GM23338 (cell line): ENCODE measurements at regions not wholly inside any gene's neighbourhood (a gene's known extent, or its start where the extent isn't known, plus 50 kb on each side); places are given as distances from the start of the nearest gene placed in this dataset.

Source experiments
- ATAC-seq: fragments of 200-7000 bp; cut with Tn5 transposase; 3 replicates; pipeline ENCODE4 v1.9.1; 2020
- DNase-seq: peaks from one replicate; pipeline ENCODE4 v3.0.0-alpha.2; 2015; ENCODE audit warnings: low spot score
- H2AFZ ChIP-seq: fragments of 200-600 bp; sonication (generic); 2 replicates; pipeline ENCODE4 v1.8.0; 2016; ENCODE audit warnings: antibody characterized with exemption, mild to moderate bottlenecking, moderate library complexity
- H3F3A ChIP-seq: fragments of 200-600 bp; sonication (generic); replicated peaks from 2 replicates; pipeline ENCODE4 v1.8.0; 2017; ENCODE audit warnings: antibody characterized with exemption, mixed run types, low read depth
- H3K27ac ChIP-seq: fragments of 200-600 bp; sonication (generic); 2 replicates; pipeline ENCODE4 v1.6.1; 2016; ENCODE audit warnings: low read depth
- H3K27me3 ChIP-seq: fragments of 200-600 bp; sonication (generic); 2 replicates; pipeline ENCODE4 v1.8.0; 2016; ENCODE audit warnings: mild to moderate bottlenecking, mixed run types, moderate library complexity; ENCODE audit not compliant: insufficient read depth
- H3K36me3 ChIP-seq: fragments of 200-600 bp; sonication (generic); 2 replicates; pipeline ENCODE4 v1.8.0; 2016; ENCODE audit warnings: mild to moderate bottlenecking; ENCODE audit not compliant: insufficient read depth
- H3K4me1 ChIP-seq: fragments of 200-600 bp; sonication (generic); 2 replicates; pipeline ENCODE4 v1.8.0; 2016; ENCODE audit warnings: mild to moderate bottlenecking, moderate library complexity; ENCODE audit not compliant: insufficient read depth
- H3K4me2 ChIP-seq: fragments of 200-600 bp; sonication (generic); 2 replicates; pipeline ENCODE4 v1.7.1; 2017; ENCODE audit warnings: mixed run types
- H3K4me3 ChIP-seq: fragments of 200-600 bp; sonication (generic); 2 replicates; pipeline ENCODE4 v1.6.1; 2016; ENCODE audit warnings: mixed run types
- H3K79me2 ChIP-seq: fragments of 200-600 bp; sonication (generic); replicated peaks from 2 replicates; pipeline ENCODE4 v1.8.0; 2017; ENCODE audit warnings: mild to moderate bottlenecking; ENCODE audit not compliant: insufficient read depth
- H3K9me2 ChIP-seq: fragments of 200-600 bp; sonication (generic); 2 replicates; pipeline ENCODE4 v1.8.0; 2017; ENCODE audit not compliant: insufficient read depth
- H4K20me1 ChIP-seq: fragments of 200-600 bp; sonication (generic); replicated peaks from 2 replicates; pipeline ENCODE4 v1.8.0; 2017; ENCODE audit warnings: mild to moderate bottlenecking; ENCODE audit not compliant: insufficient read depth
- H3K27ac Mint-ChIP-seq: 2 replicates; pipeline ENCODE4 v1.8.0; 2020; ENCODE audit warnings: inconsistent platforms, mild to moderate bottlenecking, moderate library complexity, mixed read lengths
- H3K27me3 Mint-ChIP-seq: 3 replicates; pipeline ENCODE4 v1.8.0; 2022; ENCODE audit warnings: low read depth, mild to moderate bottlenecking, moderate library complexity, mixed read lengths, inconsistent platforms; ENCODE audit not compliant: insufficient read depth, poor library complexity
- H3K36me3 Mint-ChIP-seq: 3 replicates; pipeline ENCODE4 v1.8.0; 2021; ENCODE audit warnings: low read depth, mild to moderate bottlenecking, inconsistent platforms, moderate library complexity, mixed read lengths
- H3K4me1 Mint-ChIP-seq: 3 replicates; pipeline ENCODE4 v1.8.0; 2020; ENCODE audit warnings: mild to moderate bottlenecking, inconsistent platforms, mixed read lengths
- H3K4me3 Mint-ChIP-seq: 3 replicates; pipeline ENCODE4 v1.8.0; 2021; ENCODE audit warnings: moderate library complexity, mild to moderate bottlenecking, inconsistent platforms, mixed read lengths
- H3K9me3 Mint-ChIP-seq: 3 replicates; pipeline ENCODE4 v1.8.0; 2020; ENCODE audit warnings: moderate library complexity, mild to moderate bottlenecking, inconsistent platforms, mixed read lengths
- CREB1 ChIP-seq: fragments of 250-450 bp; sonication (Bioruptor Pico); IDR thresholded peaks from 2 replicates; pipeline ENCODE4 v1.5.0; 2020; ENCODE audit warnings: low read depth, mild to moderate bottlenecking, moderate library complexity
- EZH2 ChIP-seq: fragments of 200-600 bp; sonication (generic); IDR thresholded peaks from one replicate; pipeline ENCODE4 v1.8.0; 2017; ENCODE audit warnings: antibody characterized with exemption, mild to moderate bottlenecking, low read depth; ENCODE audit not compliant: unreplicated experiment
- EZH2phosphoT487 ChIP-seq: fragments of 200-600 bp; sonication (generic); IDR thresholded peaks from one replicate; pipeline ENCODE4 v1.8.1; 2018; ENCODE audit warnings: antibody characterized with exemption; ENCODE audit not compliant: unreplicated experiment
- JUNB ChIP-seq: IDR thresholded peaks from one replicate; pipeline ENCODE4 v1.6.1; 2016; ENCODE audit warnings: antibody characterized with exemption; ENCODE audit not compliant: unreplicated experiment
- NANOG ChIP-seq: IDR thresholded peaks from 2 replicates; pipeline ENCODE4 v1.6.1; 2016; ENCODE audit warnings: antibody characterized with exemption, borderline replicate concordance
- POLR2AphosphoS5 ChIP-seq: IDR thresholded peaks from 2 replicates; pipeline ENCODE4 v1.6.1; 2016; ENCODE audit warnings: antibody characterized with exemption, low read depth
- STAT1 ChIP-seq: IDR thresholded peaks from one replicate; pipeline ENCODE4 v1.6.1; 2016; ENCODE audit warnings: antibody characterized with exemption; ENCODE audit not compliant: unreplicated experiment
- ZNF114 ChIP-seq: fragments of 250-450 bp; sonication (Bioruptor Pico); IDR thresholded peaks from 2 replicates; pipeline ENCODE4 v1.5.0; 2020; ENCODE audit warnings: mild to moderate bottlenecking, moderate library complexity
- ZNF331 ChIP-seq: fragments of 250-450 bp; sonication (Bioruptor Pico); IDR thresholded peaks from 2 replicates; pipeline ENCODE4 v1.5.0; 2020; ENCODE audit warnings: low read depth, mild to moderate bottlenecking, moderate library complexity
- TF ChIP-seq, protein P1 (sequence below): fragments of 250-450 bp; sonication (Bioruptor Pico); IDR thresholded peaks from 2 replicates; pipeline ENCODE4 v1.5.0; 2020; ENCODE audit warnings: mild to moderate bottlenecking, moderate library complexity
- TF ChIP-seq, protein P2 (sequence below), 2 experiments: fragments of 200-600 bp in 1 of 2; sonication (generic) in 1 of 2; conservative IDR thresholded peaks; 2 replicates each; pipeline versions ENCODE4 v1.5.1 to v1.6.1; 2016 to 2017; ENCODE audit warnings: antibody characterized with exemption in 2 of 2, low read depth in 2 of 2, mild to moderate bottlenecking in 2 of 2, moderate library complexity in 1 of 2
- TF ChIP-seq, protein P3 (sequence below): IDR thresholded peaks from 2 replicates; pipeline ENCODE4 v1.6.1; 2016; ENCODE audit warnings: antibody characterized with exemption
- TF ChIP-seq, protein P4 (sequence below): IDR thresholded peaks from one replicate; pipeline ENCODE4 v1.6.1; 2018; ENCODE audit warnings: antibody characterized with exemption; ENCODE audit not compliant: unreplicated experiment

DNA sequence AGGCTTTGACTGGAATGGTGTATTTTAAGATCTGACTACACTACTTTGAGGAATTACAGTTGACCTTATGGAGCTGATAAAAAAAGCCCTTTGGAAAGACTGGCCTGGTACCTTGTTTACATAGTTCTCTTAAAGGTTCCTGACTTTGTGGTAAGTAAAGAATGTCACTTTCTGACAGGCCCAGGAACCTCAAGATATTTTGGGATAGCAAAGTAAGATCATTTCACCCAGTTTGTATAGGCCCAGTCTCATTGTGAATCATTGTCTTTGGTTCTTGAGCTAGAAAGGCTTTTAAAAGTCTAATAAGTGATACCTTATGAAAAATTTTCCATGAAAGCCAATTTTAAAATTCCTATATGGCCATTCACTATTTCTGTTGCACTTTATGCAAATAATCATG lies 316.3 kb upstream of the LRRTM4 start:
- DNase-seq: no peak
- Histone ChIP-seq H3F3A (no peaks in the 10 kb centered on the region), H3K79me2 (no peaks in the 10 kb centered on the region), H3K27me3 (no peaks in the 10 kb centered on the region), H4K20me1 (no peaks in the 10 kb centered on the region), H3K9me2 (no peaks in the 10 kb centered on the region; the same call in 1 of the 2 replicates), H3K36me3 (peaks cover 23% of the 10 kb centered on the region), H3K4me2 (no peak overlapping the region), H2AFZ (no peak overlapping the region), H3K27ac (no peak overlapping the region), H3K4me1 (no peaks in the 10 kb centered on the region), H3K4me3 (no peak overlapping the region)
- no peak overlapping the region for H3K27ac Mint-ChIP-seq
- H3K4me1 Mint-ChIP-seq: no peaks in the 10 kb centered on the region
- TF ChIP-seq ZNF331 (CRISPR knock-in tag) (no peak), CREB1 (CRISPR knock-in tag) (no peak), NANOG (no peak), EZH2phosphoT487 (no peak), ZNF114 (no peak), JUNB (no peak), EZH2 (no peak), STAT1 (no peak), POLR2AphosphoS5 (no peak)
- TF ChIP-seq, protein P1, sequence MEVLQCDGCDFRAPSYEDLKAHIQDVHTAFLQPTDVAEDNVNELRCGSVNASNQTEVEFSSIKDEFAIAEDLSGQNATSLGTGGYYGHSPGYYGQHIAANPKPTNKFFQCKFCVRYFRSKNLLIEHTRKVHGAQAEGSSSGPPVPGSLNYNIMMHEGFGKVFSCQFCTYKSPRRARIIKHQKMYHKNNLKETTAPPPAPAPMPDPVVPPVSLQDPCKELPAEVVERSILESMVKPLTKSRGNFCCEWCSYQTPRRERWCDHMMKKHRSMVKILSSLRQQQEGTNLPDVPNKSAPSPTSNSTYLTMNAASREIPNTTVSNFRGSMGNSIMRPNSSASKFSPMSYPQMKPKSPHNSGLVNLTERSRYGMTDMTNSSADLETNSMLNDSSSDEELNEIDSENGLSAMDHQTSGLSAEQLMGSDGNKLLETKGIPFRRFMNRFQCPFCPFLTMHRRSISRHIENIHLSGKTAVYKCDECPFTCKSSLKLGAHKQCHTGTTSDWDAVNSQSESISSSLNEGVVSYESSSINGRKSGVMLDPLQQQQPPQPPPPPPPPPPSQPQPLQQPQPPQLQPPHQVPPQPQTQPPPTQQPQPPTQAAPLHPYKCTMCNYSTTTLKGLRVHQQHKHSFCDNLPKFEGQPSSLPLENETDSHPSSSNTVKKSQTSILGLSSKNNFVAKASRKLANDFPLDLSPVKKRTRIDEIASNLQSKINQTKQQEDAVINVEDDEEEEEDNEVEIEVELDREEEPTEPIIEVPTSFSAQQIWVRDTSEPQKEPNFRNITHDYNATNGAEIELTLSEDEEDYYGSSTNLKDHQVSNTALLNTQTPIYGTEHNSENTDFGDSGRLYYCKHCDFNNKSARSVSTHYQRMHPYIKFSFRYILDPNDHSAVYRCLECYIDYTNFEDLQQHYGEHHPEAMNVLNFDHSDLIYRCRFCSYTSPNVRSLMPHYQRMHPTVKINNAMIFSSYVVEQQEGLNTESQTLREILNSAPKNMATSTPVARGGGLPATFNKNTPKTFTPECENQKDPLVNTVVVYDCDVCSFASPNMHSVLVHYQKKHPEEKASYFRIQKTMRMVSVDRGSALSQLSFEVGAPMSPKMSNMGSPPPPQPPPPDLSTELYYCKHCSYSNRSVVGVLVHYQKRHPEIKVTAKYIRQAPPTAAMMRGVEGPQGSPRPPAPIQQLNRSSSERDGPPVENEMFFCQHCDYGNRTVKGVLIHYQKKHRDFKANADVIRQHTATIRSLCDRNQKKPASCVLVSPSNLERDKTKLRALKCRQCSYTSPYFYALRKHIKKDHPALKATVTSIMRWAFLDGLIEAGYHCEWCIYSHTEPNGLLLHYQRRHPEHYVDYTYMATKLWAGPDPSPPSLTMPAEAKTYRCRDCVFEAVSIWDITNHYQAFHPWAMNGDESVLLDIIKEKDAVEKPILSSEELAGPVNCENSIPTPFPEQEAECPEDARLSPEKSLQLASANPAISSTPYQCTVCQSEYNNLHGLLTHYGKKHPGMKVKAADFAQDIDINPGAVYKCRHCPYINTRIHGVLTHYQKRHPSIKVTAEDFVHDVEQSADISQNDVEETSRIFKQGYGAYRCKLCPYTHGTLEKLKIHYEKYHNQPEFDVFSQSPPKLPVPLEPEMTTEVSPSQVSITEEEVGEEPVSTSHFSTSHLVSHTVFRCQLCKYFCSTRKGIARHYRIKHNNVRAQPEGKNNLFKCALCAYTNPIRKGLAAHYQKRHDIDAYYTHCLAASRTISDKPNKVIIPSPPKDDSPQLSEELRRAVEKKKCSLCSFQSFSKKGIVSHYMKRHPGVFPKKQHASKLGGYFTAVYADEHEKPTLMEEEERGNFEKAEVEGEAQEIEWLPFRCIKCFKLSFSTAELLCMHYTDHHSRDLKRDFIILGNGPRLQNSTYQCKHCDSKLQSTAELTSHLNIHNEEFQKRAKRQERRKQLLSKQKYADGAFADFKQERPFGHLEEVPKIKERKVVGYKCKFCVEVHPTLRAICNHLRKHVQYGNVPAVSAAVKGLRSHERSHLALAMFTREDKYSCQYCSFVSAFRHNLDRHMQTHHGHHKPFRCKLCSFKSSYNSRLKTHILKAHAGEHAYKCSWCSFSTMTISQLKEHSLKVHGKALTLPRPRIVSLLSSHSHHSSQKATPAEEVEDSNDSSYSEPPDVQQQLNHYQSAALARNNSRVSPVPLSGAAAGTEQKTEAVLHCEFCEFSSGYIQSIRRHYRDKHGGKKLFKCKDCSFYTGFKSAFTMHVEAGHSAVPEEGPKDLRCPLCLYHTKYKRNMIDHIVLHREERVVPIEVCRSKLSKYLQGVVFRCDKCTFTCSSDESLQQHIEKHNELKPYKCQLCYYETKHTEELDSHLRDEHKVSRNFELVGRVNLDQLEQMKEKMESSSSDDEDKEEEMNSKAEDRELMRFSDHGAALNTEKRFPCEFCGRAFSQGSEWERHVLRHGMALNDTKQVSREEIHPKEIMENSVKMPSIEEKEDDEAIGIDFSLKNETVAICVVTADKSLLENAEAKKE (CRISPR knock-in tag): no peak
- TF ChIP-seq, protein P2, sequence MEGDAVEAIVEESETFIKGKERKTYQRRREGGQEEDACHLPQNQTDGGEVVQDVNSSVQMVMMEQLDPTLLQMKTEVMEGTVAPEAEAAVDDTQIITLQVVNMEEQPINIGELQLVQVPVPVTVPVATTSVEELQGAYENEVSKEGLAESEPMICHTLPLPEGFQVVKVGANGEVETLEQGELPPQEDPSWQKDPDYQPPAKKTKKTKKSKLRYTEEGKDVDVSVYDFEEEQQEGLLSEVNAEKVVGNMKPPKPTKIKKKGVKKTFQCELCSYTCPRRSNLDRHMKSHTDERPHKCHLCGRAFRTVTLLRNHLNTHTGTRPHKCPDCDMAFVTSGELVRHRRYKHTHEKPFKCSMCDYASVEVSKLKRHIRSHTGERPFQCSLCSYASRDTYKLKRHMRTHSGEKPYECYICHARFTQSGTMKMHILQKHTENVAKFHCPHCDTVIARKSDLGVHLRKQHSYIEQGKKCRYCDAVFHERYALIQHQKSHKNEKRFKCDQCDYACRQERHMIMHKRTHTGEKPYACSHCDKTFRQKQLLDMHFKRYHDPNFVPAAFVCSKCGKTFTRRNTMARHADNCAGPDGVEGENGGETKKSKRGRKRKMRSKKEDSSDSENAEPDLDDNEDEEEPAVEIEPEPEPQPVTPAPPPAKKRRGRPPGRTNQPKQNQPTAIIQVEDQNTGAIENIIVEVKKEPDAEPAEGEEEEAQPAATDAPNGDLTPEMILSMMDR (conservative IDR thresholded peaks at IDR 0.05; ENCODE audit: low read depth in 2 of 2): no peak
- TF ChIP-seq, protein P3, sequence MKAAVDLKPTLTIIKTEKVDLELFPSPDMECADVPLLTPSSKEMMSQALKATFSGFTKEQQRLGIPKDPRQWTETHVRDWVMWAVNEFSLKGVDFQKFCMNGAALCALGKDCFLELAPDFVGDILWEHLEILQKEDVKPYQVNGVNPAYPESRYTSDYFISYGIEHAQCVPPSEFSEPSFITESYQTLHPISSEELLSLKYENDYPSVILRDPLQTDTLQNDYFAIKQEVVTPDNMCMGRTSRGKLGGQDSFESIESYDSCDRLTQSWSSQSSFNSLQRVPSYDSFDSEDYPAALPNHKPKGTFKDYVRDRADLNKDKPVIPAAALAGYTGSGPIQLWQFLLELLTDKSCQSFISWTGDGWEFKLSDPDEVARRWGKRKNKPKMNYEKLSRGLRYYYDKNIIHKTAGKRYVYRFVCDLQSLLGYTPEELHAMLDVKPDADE: no peak
- TF ChIP-seq, protein P4, sequence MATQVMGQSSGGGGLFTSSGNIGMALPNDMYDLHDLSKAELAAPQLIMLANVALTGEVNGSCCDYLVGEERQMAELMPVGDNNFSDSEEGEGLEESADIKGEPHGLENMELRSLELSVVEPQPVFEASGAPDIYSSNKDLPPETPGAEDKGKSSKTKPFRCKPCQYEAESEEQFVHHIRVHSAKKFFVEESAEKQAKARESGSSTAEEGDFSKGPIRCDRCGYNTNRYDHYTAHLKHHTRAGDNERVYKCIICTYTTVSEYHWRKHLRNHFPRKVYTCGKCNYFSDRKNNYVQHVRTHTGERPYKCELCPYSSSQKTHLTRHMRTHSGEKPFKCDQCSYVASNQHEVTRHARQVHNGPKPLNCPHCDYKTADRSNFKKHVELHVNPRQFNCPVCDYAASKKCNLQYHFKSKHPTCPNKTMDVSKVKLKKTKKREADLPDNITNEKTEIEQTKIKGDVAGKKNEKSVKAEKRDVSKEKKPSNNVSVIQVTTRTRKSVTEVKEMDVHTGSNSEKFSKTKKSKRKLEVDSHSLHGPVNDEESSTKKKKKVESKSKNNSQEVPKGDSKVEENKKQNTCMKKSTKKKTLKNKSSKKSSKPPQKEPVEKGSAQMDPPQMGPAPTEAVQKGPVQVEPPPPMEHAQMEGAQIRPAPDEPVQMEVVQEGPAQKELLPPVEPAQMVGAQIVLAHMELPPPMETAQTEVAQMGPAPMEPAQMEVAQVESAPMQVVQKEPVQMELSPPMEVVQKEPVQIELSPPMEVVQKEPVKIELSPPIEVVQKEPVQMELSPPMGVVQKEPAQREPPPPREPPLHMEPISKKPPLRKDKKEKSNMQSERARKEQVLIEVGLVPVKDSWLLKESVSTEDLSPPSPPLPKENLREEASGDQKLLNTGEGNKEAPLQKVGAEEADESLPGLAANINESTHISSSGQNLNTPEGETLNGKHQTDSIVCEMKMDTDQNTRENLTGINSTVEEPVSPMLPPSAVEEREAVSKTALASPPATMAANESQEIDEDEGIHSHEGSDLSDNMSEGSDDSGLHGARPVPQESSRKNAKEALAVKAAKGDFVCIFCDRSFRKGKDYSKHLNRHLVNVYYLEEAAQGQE: no peak
- H3K4me3 Mint-ChIP-seq: no peak overlapping the region
- peaks cover 43% of the 10 kb centered on the region for H3K9me3 Mint-ChIP-seq
- ATAC-seq: no peak
- peaks cover 38% of the 10 kb centered on the region for H3K36me3 Mint-ChIP-seq
- H3K27me3 Mint-ChIP-seq: peaks cover 1% of the 10 kb centered on the region
